NCI-H524 treated with DMSO at 0.1 percent for 48 hours (cell line): ENCODE measurements at regions not wholly inside any gene's neighbourhood (a gene's known extent, or its start where the extent isn't known, plus 50 kb on each side); places are given as distances from the start of the nearest gene placed in this dataset.

ENCODE experiments used
- DNase-seq: peaks from one replicate; lab custom pipeline; 2025; lab: John Stamatoyannopoulos, UW

DNA sequence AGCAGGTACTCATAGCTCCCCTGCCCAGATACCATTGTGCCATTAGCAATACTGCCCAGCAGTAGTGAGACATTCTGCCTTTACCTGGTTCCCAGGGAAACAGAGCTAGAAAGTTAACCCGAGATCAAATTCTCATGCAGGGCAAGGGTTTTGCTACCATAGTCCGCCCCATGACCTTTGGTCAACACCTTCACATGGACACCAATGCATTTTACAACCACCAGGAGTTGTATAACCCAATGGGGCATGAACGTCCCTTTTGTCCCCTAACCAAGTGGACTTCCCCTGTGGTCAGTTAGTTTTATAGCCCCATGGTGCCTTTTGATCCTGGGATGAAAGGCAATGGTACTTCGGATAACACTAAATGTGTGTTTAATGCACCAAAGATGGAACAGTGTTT is 151.7 kb upstream of the IQSEC1 start:
- no peak for DNase-seq

DNA sequence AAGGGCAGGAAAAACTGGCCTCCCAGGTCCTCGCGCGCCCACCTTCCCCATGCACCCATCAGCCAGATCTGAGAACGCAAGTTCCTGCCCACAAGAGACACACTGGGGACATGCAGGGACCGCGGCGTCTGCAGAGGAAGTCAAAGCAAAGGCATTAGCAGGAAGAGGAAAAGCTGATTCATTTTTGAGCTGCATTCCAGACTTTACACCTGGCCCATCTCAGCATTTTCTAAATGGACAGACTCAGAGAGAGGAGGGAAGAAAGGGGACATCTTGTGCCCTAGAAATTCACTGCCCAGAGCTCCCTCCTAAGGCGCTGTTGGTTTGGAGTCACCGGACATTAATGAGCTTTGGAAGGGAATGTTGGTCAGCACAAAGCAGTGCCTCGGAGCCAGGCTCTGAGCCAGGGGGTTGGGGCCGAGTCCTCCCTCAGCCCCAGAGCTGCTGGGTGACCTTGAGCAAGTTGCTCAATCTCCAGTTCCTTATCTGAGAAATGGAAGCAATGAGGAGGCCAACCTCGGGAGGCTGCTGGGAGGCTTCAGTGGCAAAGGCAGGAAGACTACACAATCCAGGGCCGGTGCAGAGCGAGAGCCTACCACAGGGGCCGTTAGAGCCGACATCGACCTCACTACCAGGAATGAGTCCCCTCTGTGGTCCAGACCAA is 150.5 kb upstream of the IQSEC1 start:
- no peak for DNase-seq

DNA sequence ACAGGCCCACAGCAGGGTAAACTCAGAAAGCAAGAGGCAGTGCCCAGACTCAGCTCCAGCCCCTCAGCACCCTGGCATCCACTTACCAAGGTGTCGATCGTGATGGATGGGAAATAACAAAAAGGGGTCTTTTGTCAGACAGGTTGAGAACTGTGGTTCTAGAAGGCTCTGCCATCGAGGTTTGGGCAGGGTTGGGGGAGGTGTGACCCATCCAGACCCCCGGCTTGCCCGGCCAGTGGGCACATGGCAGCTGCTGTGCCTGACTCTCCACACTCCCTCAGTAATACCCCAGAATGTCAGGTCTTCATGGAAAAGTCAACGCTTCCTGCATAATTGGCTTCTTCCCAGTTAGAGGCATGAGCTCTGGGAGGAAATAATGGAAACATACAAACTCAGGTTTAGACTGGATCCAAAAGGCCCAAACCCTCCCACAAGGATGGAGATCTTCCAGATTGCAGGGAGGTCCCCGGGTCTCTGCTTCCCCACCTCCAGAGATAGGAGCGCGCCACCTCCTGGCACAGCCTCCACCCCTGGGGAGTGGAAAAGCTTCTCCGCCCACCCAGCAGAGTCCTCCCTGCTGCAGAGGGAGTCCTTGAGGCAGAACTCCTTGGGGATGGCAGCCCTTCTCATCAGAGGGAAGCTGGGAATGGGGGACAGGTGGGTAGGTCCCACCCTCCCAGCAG is 149.8 kb upstream of the IQSEC1 start:
- DNase-seq, result no peak

DNA sequence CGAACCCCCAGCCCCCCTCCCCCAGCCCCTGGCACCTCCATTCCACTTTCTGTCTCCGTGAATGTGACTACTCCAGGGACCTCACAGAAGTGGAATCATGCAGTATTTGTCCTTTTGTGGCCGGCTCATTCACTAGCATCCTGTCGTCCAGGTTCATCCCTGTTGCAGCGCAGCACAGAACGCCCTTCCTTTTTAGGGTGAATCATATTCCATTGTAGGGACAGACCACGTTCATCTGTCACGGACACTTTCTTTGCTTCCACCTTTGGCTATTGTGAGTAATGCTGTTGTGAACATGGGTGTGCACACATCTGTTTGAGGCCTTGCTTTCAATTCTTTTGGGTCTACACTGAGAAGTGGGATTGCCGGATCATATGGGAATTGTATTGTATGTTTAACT is 148.9 kb upstream of the IQSEC1 start:
- no peak for DNase-seq

DNA sequence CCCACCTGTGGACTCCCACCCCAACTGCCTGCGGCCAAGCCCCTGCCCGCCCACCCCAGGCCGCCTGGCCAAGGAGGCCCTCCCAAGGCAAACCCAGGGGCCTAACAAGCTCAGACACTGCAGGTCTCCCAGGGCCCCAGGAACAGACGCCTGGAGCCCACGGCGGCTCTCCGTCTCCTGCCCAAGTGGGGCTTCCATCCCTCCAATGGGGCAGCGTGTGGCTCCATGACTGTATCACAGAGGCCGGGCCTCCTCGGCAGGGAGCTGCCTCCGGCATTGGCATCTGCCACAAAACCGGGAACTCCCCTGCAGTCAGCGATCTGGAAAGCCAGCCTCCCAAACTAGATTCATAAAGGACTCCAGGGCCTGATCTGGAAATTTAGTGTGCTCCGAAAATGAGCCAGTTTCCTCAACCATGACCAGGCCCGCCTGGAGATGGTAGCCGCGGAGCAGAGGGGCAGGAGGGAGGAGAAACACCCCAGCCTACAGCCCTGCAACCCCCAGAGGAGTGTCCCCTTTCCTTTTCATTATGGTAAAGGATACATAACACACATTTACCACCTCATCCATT is 148.3 kb upstream of the IQSEC1 start:
- DNase-seq, result no peak

DNA sequence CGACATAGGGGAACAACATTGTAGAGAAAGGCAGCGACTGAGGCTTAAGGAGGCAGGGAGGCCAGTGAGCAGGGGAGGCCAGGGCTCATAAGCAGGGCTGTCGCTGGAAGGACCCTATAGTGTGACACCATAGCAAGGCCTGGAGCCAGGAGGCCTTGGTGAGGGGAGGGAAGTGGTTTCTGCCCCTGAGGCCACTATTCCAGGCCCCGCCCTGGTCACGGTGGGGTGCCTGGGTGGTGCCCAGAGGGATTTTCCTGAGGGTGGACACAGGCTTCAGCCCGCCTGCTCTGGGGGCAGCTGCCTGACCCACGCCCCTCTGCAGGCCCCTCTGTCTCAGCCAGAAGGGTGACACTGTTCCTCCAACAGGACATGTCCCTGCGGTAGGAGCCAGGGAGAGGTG is 147.8 kb upstream of the IQSEC1 start:
- no peak for DNase-seq

DNA sequence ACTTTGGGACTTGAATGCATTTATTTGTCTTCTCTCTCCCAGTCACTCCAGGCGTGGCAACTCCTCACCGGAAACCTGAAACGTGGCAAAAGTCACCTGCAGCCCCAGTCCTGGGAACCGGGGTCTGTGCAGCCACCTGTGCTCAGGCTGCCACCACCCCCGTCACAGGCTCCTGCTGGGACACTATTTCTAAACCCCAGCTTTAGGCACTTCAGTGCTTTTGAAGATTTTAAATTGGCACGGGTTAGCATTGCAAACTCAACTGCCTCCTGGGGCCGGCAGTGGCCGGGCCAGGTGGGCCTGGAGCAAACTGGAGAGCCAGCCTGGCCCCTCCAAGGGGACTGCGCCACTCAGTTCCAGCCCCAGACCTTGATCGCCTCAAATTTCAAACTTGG is 146.7 kb upstream of the IQSEC1 start:
- no peak for DNase-seq

DNA sequence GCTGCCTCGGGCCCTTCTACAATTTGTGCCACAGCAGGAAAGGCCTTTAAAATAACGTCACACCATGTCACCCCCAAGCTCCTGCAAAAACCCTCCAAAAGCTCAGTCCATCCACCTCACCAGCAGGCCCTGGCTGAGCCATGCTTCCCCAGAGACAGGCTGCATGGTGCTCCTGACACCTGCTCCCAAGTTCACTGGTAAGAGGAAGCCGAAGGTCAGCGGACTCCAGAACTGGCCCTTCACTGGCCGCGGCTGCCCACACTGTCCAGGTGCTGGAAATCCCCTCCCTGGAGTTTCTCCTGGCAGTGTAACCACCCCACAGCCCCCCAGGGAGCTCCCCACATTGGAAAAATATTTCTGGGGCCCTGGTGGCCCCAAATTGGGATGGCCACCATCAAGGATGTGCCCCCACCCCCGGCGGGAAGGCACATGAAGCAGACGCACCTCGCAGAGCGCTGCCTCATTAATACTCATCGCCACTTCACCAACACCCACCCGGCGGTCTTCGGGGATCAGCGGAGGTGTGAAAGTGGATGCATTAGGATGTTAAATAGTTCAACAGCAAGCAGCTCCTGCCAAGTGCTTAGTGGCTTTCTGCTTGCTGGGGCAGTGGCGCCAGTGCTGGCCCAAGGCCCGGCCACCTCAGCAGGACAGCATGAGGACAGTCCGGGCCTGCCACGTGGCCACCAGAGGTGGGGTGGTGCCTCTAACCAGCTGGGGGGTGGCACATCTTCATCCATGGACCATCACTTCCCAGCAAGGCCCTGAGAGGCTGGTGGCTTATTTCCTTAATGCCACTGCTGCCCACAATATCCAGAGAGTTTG is 146.1 kb upstream of the IQSEC1 start:
- no peak for DNase-seq

DNA sequence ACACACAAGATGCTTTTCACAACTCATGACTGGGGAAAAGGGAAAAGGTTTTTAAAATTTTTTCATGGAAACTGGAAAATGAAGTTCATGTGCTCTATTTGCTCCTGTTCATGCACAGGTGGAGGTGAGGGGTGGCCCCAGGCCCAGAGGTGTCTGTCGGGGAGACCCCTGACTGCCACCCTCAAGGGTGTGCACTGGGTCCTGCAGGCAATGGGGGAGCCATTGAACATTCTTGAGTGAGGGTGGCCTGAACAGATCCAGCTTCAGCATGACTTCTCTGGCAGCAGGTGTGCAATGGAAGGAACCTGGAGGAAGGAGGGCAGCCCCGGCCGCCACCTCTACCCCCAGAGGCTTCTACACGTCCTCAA is 145.3 kb upstream of the IQSEC1 start:
- no peak for DNase-seq

DNA sequence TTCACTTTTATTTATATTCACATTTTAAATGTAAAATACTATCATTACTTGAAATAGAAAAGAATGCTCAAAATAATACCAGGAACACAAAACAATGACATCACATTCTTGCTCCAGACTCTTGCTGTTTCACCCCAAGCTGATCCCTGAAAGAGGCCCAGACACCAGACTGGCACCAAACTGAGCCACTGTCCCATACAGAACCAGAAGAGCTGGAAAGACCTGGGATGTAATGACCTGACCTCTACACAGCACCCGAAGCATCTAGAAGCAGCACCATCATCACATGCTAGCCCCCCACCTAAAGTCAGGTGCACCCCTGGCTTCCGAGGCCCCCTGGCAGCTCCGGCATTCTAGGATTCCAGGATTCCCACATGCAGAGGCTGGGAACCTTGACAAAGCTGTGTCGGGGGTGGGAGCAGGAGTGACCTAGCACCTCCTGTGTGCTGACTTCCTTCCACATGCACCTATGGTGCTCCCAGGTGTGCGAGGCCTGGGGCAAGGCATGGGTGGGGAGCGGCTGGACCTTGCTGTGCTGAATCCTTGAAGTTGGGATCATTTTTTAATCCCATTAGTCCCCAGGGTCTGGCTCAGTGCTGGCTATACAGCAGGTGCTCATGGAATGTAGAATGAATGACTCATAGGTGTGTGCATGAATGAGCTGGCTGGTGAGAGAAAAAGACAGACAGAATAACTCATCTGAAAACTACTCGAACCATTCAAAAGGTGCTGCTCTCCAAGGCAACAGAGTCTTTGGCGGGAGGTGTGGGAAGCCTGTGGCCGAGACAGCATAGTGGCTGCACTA is 144.7 kb upstream of the IQSEC1 start:
- DNase-seq, result no peak

DNA sequence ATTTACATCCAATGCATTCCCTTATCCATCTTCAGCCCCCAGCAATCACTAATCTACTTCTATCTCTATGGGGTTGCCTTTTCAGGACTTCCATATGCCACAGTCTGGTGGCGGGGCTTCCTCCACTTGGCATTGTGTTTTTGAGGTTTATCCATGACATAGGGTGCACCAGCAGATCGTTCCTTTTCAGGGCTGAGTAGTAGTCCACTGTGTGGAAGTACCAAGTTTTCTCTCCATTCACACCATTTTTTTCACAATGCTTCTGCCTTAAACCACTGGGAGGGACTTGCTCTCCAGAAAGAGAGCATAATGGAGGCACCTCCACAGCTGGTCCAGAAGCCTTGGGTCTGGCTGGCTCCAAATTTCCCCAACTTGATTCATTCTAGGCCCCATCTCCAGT is 144.0 kb upstream of the IQSEC1 start:
- DNase-seq, result no peak

DNA sequence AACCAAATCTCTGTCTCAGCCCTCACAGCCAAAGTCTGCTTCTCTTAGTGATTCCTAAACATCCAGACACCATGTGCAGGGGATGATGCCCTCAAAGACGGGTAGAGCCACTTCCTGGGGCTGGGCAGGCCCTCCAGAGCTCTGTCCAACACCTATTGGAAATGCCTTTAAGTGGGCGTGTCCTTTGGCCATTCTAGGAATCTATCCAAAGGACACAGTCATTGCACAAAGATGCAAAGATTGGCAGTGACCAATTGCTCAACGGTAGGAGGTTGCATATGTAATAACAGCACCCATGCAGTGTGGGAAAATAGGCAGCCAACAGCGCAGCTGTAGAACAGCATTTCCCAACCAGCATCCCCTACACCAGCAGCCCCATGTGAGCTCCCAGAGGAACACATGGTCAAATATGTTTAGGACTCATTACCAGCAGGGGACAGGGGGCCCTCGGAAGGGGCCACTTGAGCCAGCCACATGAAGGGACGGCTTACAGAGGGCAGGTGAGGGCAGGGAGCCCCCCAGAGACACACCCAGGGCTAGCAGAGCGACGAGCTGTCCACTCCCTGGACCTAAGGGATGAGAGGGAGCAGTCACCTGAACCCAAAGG is 142.8 kb upstream of the IQSEC1 start:
- DNase-seq, result no peak

DNA sequence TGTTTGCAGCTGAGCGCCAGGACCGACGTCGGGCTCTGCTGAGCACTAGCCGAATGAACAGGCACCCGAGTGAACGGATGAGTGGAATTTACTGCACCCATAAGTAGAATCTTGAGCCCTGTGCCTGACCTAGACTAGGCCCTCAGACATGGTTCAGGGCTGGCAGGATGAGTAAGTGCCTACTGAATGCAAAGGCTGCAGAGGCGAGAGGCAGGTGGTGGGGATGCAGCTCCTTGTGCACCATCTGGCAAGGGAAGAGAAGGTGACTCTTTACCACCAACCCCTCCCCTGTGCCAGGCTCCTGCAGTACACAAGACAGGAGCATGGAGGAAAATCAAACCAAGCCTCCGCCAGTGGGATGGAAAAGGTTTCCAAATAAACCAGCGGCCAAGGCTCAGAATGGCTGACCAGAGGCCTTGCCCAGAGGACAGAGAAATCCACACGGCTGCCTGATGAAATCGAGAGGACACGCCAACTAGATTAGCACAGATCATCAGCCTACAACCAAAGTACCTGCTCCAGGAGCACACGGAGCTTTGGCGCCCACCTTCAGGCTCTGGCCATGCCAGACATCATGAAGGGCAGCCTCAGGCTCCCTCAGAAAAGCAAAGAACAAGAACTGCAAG is 141.7 kb upstream of the IQSEC1 start:
- DNase-seq, result peak; percentile 63

DNA sequence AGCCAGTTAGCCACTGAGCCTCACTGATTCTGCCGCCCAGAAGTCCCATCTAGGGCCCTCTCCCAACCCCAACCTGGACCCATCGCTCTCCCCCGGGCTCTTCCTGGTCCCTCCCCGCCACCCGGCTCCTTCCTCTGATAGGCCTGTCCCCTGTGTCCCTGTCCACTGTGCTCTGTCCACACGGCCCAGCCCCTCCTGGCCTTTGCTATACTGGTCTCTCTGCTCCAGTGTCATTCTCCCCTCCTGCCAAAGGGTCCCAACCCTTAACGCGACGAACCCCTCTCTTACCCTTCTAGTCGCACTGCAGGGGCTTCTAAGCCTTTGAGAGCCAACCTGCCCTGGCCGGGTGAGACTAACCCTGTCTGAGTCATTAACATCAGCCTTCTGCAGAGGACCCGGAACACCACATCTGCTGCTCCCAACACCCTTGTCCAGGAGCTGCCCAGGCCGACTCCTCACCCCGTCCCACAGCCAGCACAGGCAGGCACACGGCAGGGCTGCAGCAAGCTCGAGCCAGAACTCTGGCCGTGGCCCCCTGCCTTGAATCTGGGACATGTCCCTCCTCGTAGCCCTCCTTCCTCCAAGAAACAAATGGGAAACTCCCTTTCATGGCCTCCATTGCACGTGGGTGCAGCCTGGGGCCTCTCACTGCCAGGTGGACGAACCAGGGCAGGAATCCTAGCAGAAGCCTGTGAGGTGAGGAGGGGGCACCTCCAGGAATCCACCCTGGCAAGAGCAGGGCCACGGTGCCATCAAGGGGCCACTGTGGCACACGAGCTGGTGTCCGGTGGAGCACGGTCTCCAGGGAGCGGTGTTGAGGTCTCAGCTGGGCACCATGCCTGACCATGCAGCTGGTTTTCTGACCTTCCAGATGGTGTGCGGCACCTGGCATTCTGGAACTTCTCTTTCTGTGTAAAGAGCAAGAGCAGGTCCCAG is 140.9 kb upstream of the IQSEC1 start:
- no peak for DNase-seq

DNA sequence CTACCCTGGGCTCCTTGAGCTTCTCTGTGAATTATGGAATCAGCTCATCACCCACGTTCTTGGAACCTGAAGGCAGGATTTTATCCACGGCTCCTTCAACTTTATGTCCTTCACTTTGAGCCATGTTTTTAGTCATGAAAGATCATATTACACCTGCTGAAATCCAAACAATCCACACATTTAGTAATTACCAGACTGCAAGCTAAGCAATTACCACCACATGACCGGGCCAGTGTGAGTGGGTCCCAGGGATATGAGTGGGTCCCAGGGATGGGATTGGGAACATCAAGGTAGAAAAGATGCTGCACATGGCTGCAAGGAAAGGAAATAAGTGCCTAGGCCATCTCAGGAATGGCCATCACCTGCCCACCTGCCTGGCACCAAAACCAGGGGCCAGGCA is 140.3 kb upstream of the IQSEC1 start:
- no peak for DNase-seq

DNA sequence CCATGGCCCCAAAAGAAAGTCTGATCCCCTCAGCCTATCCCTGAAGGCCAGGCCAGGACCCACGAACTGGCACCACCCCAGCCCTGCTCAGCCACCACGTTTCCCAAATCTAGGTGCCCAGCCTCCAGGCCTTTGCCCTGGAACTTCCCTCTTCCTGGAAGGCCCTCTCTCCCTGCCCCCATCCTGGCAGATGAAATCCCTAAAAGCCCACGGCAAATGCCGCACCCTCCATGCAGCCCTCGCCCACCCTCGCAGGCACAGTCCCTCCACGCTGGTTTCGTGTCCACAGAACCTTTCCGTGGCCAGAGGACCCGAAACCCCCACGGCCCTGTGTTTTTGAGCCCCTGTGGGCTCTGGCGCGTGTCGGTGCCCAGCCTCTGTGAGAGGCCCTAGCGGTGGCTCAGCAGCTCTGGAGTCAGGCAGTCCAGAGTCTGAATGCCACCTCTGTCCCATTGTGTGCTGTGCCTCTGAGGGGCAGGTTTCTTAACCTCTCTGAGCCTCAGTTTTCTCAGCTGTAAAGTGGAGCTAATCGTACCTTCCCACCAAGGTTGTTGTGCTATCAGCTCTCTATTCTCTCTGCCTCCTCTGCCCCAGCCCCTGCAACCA is 138.5 kb upstream of the IQSEC1 start:
- no peak for DNase-seq

DNA sequence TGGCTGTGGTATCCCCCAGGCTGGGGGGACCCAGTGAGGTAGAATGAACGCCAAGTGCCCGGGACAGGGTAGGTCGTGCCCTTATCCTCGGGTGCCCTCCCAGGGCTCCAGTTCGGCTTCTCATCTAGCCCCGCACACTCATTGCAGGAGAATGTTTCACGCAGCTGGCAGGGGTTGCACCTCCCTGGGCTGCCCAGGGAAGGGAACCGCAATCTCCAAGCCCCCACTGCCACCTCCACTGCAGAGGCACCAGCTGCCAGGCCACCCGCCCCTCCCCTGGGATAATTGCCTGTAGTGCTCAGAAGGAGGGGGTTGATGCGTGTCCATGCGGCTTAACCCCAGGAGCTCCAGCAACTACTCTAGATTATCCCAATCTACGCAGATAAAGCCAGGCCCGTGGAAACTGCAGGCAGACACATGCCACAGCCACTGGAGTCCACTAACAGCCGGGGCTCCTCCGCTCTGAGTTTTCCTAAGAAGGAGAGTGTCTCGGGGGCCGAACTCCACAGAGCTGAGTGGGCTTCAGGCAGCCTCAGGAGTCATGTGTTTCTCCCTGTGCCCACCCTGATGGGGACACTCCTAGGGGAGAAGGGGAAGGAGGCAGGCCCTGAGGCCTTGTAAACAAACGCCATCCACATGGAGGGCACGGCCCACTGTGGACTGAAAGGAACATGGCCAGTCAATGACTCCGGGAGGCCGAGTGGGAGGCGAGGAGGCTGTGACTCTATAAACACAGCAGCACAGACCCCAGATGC is 137.2 kb upstream of the IQSEC1 start:
- DNase-seq, result peak; percentile 80

DNA sequence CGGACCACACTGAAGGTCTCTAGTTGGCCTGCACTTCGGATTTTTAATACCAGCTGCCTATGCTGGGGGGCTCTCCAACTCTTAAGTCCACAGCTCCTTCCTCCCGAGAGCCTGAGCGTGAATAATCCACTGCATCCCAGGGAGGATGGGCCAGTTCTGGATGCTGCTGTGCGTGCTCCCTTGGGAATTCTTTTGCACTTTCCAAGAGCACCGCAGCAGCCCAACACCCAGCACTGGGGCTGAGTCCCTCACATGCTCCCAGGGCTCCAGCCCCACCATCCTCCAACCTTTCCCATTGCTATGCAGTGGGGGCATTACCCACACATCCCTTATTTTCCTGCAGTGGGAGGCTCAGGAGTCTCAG is 136.4 kb upstream of the IQSEC1 start:
- DNase-seq, result no peak
